NCI-H526 (cell line): ENCODE measurements at regions not wholly inside any gene's neighbourhood (a gene's known extent, or its start where the extent isn't known, plus 50 kb on each side); places are given as distances from the start of the nearest gene placed in this dataset.

Experiments used
- DNase-seq, 2 experiments: peaks; one replicate each; lab custom pipeline; 2025; lab: John Stamatoyannopoulos, UW

DNA sequence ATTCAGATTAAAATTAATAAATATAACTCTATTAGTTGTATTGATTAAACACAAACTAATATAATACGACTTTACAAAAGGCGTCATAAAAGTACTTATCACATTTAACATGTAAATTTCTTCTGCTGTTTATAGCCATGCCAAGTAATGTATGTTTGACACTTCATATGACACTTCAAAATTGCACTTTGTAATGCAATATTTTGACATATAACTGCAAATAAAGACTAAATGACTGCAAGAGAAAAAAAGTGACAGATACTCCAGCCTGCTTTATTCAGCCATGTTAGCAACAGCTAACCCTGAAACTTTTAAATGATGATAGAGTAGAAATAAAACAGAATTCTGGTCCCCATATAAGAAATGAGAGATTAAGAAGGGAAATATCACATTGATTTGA lies 1238.0 kb downstream of the MRPL39 start:
- DNase-seq: no peak

DNA sequence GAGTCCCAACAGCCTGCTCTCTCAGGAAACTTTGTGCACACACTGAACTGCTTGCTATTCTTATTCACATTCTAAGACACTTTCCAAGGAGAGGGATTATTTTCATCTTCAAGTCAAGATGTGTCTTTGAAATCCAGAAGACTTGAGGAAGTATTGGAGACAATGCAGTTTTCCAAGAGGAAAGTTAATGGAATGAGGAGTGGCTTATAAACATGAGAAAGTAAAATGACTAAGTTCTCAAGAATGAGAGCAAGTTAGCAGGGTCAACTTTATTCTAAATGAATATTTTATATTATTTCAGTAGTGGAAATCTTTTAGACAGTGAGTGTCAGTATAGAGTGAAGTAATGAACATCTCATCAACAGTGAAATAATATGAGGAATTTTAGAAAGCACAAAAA lies 1239.3 kb downstream of the MRPL39 start:
- DNase-seq: no peak

DNA sequence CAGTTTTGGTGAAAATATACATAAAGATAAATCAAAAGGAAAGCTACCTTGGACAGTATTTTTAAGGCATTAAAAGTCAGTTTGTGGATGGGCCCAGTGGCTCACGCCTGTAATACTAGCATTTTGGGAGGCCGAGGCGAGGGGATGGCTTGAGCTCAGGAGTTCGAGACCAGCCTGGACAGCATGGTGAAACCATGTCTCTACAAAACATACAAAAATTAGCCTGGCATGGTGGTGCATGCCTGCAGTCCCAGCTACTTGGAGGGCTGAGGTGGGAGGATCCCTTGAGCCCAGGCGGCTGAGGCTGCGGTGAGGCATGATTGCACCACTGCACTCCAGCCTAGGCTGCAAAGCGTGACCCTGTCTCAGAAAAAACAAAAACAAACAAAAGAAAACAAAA lies 1253.8 kb downstream of the MRPL39 start:
- no peak for DNase-seq

DNA sequence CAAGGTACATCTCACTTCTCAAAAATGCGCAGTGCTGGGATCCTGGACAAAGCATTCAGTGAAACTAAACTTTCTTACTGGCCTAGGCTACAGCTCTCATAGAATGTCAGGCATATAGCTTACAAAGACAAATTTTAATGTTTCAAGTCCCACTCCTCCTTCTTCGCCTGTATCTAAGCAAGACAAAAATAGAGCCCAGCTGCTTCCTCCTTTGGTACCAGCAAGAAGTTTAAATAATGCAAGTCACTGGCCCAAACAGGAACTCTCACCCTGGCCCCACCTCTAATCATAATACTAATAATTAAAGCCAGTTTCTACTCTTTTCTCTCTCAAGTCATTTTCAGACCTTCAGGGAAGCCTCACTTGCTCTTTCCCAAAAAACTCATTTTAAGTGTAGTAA lies 1267.9 kb downstream of the MRPL39 start:
- DNase-seq: no peak

DNA sequence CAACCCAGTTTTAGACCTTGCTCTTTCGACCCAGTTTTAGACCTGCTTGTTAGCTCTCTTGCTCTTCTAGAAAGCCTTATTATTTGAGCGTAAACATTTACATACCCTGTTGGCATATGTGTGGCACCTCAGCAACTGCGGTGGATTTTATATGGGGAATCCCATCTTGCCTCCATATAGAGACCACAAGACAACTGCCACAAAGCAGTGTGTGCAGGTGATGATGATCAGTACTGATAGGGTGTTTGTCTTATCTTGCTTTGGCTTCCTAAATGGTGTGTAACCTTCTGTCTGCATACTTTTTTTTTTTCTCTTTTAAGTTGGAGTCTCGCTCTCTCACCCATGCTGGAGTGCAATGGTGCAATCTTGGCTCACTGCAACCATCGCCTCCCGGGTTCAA lies 1270.8 kb downstream of the MRPL39 start:
- no peak for DNase-seq

DNA sequence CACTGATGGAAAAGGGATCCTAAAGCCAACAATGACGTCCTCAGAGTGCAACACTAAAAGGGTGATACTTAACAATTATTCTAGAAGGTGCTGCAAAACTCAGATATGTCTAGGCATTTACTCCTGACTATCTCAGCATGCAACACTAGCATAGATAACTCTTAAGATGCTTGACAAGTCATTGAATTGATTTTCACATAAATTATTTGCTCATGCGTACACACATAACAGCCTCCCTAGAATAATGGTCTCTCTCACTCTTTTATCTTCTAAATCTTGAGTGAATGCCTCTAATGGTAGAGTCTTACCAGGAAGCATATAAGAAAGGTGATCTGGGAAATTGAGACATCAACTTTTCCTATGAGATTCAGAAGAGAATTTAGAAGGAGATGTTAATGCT lies 1283.7 kb downstream of the MRPL39 start:
- no peak for DNase-seq

DNA sequence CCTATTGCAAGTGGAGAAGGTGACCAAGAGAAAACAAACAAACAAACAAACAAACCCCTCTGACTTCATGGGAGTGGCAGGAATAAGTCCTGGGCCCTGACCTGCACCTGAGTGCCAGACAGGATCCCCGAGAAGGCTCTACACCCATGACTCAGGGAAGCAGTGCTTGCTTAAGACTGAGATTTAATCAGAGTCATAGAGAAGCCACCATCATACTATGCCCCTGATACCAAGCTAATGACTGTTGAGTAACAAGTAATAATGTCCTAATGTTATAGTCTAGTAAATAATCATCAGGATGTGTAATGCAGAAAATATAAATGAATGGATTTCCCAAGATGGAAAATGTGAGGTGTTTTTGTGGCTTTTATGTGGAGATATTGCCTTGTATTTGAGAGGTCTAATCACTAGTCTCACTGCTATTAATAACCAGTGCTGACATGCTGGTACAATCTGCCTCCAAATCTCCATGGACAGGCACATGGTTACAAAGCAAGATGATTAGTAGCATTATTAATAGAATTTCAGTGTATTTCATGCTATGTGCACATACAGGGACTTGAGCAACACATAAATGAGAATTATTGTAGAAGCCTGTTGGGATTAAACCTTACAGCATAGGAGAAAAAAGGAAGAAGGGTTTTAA lies 1290.9 kb downstream of the MRPL39 start:
- no peak for DNase-seq

DNA sequence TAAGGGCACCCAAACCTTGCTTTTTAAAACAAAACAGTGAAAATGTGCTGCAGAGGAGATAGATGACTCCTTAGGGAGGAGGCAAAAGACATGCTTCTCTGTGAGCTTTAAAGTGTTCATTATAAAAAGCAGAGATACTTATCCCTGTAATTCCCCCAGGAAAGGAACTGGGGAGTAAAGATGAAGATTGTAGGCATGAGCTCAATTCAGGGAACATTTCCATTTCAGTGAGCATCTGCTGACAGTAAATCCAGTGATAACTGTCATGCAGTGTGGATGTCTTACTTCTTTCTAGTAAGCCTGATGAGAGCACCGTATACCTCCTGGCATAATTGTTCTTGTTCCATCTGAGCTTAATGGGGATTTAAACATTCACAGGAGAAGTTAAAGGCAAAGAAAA lies 1296.5 kb downstream of the MRPL39 start:
- no peak for DNase-seq

DNA sequence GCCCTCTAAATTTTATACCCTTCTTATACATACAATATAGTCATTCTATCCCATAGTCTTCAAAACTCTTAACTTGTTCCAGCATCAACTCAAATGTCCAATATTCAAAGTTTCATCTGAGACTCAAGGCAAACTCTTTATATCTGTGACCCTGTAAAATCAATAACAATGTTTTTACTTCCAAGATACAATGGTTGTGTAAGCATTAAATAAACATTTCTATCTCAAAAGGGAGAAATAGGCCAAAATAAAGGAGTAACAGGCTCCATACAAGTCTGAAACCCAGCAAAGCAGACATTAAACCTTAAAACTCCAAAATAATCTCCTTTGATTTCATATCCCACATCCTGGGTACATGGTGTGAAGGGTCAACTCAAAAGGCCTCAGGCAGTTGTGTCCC lies 1299.1 kb downstream of the MRPL39 start:
- DNase-seq: no peak

DNA sequence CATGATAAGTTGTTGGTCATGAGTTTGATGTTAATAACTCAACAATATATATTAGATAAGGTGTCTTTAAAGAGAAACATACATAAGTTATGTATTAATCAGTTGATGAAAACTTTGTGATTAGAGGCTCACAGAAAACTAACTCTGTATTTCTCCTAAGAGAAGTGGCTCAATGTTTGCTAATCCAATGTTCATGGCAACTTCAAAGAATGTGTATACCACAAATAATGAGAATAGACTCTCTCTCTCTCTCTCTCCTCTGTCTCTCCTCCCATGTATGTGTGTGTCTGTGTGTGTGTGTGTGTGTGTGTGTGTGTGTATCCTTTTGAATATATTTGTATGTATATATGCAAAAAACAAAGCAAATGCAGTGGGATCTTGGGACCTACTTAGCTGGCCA lies 1304.9 kb downstream of the MRPL39 start:
- no peak for DNase-seq

DNA sequence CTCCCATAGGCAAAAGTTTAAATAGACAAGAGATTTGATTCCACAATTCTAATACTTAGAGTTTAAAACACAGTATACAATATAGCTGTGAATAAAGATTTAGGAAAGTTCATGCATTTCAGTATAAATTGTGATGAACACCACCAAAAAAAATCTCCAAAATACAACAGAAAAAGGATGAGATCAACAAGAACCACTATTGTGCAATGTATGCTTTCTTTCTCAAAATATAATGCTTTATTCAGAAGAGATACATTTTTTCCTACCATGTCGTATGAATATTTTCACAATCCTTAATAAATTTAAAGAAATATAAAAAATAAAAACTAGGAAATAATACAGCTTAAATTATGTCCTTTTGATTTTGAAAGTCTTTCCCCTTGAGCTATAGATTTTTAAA lies 1309.2 kb downstream of the MRPL39 start:
- DNase-seq: no peak

DNA sequence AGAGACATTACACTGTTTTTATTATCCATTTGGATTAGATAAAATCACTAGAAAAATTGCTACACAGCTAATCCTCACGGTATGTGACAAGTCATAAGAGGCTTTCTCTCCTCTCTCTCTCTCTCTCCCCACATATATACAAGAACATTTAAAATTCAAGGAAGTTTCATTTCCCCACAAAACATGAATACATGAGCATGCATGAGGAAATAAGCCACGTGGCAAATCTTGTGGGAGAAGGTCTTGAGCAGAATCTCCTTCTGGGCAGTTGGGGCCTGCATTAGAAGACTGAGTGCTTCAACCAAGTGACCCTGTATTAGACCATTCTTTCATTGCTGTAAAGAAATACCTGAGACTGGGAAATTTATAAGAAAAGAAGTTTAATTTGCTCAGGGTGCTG lies 1313.1 kb downstream of the MRPL39 start:
- DNase-seq: no peak

DNA sequence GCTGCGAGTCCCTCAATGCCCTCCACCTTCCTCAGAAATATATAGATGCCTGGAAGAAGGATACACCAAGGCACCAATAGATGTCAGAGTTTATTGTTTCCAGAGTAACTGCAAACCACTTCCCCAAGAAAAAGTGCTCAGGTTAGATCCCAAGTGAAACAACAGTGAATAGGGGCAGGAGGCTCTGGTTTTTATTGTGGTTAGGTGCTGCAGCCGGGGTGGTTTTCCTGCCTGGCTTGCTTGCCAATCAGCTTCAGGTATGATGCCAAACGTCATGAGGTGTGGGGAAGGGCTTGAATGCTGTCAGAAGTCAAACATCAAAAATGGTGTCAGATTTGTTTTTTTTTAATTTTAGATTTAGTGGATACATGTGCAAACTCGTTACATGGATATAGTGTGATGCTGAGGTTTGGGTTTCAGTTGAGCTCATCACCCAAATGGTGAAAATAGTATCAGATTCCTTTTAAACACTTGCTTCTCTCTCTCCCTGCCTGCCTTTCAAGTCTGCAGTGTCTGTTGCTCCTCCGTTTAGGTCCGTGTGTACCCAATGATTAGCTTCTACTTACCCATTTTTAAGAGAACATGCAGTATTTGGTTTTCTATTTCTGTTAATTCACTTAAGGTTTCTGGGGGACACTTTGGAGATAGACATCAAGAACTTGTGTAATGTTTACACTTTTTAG lies 1317.0 kb downstream of the MRPL39 start:
- DNase-seq: no peak

DNA sequence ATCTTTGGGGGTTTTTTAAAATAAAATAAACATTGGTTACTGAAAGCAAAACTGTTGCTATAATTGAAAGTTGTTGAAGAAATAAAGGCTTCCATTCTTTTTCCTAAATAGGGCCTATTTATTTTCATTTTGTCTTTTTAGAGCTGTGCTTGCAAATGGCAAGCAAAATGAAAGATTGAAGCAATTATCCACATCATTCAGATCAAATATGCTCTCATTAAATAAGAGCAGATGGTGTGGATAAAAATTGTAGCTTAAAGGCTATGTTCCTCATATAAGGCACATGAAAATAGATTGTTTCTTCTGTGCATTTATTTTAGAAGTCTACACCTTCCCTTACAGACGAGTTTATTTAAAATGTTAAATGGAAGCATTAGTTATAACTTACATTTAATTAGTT lies 1317.7 kb downstream of the MRPL39 start:
- DNase-seq: no peak

DNA sequence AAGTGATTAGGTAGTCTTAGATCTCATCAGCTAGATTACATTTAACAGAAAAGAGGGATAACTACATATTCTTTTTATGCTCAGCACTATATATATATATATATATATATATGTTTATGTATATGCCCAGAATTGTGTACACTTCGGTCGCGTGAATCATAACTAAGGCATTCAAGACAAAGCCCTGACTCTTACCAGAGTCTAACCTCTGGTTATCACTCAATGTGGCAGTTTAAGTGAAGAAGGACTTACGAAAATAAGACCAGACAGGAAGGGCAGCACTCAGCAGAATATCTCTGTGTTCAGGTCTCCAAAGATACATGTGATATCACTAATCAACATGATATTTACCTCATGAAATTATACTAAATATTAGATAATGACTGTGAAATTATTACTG lies 1326.7 kb downstream of the MRPL39 start:
- no peak for DNase-seq

DNA sequence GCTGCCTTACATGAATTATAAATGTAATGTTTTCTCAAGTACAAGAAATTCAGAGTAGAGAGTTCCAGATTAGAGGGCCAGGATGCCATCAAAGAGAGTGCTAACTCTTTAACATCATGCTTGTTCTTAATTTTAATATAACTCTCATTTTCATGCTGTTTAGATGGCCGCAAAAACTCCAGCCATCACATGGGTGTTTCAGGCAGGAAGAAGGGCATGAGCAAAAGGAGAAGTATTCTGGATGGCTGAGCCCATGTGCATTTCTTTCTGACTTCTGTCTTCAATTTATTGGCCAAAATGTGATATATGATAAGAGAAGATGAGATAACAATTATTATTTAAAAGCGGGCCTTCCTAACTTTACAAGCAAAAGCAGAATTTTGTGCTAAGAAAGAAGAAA lies 1328.6 kb downstream of the MRPL39 start:
- DNase-seq: no peak

DNA sequence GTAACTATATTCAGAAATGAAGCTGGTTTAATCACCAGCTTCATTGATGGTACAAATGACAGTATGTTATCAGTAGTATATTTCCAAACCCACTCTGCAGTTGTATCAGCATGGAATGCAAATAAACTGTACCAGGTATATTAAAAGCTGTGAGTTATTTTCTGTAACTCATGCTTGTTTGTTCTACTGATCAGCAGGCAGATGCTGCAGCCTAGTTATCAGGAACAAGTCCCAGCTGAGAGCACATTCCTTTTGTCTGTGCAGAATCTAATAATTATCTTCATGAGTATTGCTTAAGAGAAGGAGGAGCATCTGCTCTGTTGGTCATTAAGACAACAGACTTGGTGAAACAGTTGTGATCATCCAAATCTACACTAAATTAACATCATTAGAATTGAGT lies 1331.1 kb downstream of the MRPL39 start:
- no peak for DNase-seq

DNA sequence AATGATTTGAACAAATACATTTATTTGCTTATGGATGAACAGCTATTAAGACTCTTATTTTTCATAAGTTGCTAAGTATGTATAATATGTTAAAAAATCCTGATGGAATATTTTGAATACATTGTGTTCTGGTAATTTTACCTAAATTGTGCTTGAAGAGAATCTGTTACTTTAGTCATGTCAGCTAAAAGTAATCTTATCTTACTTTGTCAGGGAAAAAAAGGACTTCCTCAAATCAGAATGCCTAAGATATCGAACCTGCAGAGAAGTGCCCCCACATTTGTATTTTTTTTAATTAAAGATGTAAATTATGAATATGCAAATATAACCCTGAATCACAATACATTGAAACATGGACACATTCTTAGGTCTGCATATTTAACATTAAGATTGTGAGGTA lies 1331.7 kb downstream of the MRPL39 start:
- no peak for DNase-seq

DNA sequence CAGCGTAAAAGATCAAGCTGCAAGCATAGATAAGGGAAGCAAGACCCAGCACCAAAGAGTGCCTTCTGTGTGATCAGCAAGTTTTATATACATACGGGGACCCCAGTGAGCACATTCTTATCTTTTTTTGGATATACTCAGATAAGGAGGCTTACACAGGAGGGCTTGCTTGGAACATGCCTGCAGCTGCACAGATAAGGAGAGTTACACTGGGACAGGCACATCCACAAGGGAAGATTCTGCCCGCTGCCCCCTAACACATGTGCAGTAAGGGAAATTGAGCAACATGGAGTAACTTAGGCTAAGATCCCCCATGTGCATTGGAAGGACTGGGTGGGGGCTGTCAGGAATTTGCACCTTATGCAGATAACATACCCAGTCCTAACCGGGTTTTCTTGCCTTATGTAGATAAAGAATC lies 1334.8 kb downstream of the MRPL39 start:
- no peak for DNase-seq

DNA sequence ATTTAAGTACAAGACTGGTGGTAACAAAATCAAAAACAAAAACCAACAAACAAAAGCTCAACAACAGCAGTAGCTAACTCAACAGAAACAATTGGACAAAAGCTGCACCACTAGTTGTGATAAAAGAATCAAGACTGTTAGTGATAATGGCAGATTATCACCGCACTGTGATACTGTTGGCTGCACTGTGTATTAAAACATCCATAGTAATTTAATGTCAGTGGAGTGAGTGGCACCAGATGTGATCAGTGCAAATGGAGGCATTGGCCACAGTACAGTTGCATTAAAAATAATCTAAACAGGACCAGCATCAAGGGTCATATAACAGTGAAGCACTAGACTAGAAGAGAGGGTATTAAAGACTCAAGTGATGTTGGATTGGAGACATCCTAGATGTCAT lies 1341.3 kb downstream of the MRPL39 start:
- no peak for DNase-seq

DNA sequence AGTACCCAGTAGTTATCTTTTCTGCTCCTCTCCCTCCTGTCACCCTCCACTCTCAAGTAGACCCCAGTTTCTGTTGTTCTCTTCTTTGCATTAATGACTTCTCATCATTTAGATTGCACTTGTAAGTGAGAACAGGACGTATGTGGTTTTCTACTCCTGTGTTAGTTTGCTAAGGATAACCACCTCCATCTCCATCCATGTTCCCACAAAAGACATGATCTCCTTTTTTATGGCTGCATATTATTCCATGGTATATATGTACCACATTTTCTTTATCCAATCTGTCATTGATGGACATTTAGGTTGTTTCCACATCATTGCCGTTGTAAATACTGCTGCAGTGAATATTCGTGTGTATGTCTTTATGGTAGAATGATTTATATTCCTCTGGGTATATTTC lies 1346.5 kb downstream of the MRPL39 start:
- DNase-seq: no peak

DNA sequence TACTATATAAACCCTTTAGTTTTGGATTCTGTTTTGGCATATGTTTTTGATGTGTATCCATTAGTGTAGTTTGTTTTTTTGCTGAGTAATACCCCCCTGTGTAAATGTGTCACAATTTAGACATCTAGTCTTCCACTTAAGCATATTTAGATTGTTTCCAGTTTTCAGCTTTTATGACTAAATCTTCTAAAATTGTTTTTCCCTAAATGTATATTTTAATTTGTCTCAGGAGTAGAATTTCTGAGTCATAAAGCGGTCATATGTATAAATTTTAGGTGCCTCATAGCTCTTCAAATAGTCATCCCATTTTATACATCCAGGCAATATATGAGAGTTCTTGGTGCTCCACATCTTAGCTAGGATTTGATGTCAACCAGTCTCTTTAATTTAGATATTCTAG lies 1348.0 kb downstream of the MRPL39 start:
- DNase-seq: no peak

DNA sequence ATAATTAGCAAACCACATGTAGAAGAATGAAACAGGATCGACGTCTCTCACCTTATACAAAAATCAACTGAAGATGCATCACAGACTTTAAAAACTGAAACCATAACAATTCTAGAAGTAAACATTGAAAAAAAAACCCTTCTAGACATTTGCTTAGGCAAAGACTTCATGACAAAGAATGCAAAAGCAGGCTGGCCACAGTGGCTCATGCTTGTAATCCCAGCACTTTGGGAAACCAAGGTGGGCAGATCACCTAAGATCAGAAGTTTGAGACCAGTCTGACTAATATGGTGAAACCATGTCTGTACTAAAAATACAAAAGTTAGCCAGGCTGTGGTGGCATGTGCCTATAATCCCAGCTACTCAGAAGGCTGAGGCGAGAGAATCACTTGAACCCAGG lies 1351.7 kb downstream of the MRPL39 start:
- no peak for DNase-seq

DNA sequence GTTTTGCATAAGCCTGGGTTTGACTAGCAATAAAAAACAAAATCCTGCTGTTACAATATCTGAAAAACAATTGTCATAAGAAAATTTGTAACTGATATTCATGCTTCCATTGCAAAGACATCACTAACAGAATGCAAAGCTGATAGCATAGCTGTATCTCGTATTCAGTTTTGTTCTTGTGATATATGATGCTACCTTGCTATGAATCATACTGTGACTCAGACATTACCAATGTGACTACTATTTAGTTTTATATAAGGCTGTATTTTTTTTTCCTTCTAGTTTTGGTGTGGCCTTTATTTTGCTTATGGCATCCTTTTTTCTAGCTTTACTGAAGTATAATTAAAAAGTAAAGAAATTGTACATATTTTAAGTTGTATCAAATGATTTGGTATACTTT lies 1381.8 kb downstream of the MRPL39 start:
- peak; percentile 38 to 50 for DNase-seq
